PC-9 (cell line): ENCODE measurements at regions not wholly inside any gene's neighbourhood (a gene's known extent, or its start where the extent isn't known, plus 50 kb on each side); places are given as distances from the start of the nearest gene placed in this dataset.

Experiments
- EZH2 ChIP-seq: fragments of 200-600 bp; sonication (generic); IDR thresholded peaks from 2 replicates; pipeline ENCODE4 v1.8.0; 2017; ENCODE audit warnings: antibody characterized with exemption, low read depth
- TF ChIP-seq, protein P1 (sequence below): fragments of 200-600 bp; sonication (generic); conservative IDR thresholded peaks from 2 replicates; pipeline ENCODE4 v1.6.1; 2017; ENCODE audit warnings: mixed run types, antibody characterized with exemption, mild to moderate bottlenecking, moderate library complexity

DNA sequence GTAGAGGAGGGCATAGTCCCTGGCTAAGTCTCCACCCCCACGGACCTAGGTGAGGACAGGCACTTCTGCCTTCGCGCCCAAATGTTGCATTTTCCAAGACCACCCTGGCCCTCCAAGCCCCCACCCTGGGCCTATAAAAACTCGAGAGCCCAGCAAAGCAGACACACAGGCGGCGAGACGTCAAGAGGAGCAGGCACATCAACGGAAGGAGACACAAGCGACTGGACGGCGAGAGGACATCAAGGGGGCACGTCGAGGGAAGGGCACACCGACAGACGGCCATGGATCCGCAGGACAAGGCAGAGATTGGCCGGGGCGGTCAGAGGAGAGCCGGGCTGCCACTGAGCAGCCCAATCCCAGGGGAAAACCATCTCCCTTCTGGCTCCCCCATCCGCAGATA is 348.0 kb downstream of the MTRR start:
- TF ChIP-seq, protein P1, sequence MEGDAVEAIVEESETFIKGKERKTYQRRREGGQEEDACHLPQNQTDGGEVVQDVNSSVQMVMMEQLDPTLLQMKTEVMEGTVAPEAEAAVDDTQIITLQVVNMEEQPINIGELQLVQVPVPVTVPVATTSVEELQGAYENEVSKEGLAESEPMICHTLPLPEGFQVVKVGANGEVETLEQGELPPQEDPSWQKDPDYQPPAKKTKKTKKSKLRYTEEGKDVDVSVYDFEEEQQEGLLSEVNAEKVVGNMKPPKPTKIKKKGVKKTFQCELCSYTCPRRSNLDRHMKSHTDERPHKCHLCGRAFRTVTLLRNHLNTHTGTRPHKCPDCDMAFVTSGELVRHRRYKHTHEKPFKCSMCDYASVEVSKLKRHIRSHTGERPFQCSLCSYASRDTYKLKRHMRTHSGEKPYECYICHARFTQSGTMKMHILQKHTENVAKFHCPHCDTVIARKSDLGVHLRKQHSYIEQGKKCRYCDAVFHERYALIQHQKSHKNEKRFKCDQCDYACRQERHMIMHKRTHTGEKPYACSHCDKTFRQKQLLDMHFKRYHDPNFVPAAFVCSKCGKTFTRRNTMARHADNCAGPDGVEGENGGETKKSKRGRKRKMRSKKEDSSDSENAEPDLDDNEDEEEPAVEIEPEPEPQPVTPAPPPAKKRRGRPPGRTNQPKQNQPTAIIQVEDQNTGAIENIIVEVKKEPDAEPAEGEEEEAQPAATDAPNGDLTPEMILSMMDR, result no peak
- no peak for TF ChIP-seq EZH2
